ENCODE measurements at regions not wholly inside any gene's neighbourhood (a gene's known extent, or its start where the extent isn't known, plus 50 kb on each side); places are given as distances from the start of the nearest gene placed in this dataset.

DNA sequence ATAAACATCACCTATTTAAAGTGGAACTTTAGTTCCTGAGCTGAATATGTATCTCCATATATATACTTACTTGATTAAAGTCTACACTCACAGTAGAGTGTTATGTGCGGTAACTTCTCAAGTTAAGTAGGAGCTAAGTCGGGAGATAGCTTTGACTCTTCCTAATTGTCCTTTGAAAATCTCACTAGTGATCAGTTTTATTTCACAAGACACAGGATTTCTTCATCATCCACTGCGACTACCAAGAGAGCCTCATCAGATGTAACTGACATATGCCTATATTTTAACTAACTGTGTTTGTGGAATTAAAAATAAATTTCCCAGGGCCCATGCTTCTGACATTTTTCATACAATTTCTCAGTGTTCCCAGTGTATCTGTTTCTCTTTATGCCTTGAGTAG is 1664.0 kb downstream of the EFNB2 start:
- no peak for DNase-seq

GRCh38 chr13:104869501-104869900 is 1666.0 kb downstream of the EFNB2 start:
- DNase-seq, result no peak

- DNase-seq, result no peak
Measured at GRCh38 chr13:104868806-104869205, 1666.7 kb downstream of the EFNB2 start.

- no peak for DNase-seq
Measured at GRCh38 chr13:104855581-104855980, 1679.9 kb downstream of the EFNB2 start.

GRCh38 chr13:104854698-104855097 is 1680.8 kb downstream of the EFNB2 start:
- no peak for DNase-seq

DNA sequence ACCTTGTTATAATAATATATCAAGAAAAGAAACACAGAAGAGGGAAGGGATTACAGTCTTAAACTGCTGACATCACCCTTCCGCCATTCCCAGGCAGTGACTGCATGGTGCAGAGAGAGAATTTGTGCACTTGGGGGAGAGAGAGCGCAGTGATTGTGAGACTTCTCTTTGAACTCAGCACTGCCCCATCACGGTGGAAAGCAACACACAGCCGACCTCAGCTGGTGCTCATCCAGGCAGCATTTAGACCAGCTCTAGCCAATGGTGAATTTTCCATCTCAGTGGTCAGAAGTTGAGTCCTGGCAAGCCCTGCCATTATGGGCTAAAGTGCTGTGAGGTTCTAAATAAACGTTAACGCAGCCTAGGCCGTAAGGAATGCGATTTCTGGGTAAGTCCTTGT is 1681.5 kb downstream of the EFNB2 start:
- no peak for DNase-seq

- no peak for DNase-seq
Measured at GRCh38 chr13:104847922-104848321, 1687.5 kb downstream of the EFNB2 start.

DNA sequence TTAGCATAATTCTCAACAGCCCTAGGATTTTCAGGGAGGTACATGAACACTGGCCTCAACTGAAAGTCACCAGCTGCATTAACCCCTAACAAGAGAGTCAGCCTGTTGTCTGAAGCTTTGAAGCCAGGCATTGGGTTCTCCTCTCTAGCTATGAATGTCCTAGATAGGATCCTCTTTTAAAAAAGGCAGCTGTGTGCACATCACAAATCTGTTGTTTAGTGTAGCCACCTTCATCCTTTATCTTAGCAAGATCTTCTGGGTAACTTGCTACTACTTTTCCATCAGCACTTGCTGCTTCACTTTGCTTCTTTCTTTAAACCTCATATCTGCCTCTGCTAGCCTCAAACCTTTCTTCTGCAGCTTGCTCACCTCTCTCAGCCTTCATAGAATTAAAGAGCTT is 1692.1 kb downstream of the EFNB2 start:
- DNase-seq, result no peak

GRCh38 chr13:104841110-104841509 is 1694.4 kb downstream of the EFNB2 start:
- DNase-seq, result no peak

DNA sequence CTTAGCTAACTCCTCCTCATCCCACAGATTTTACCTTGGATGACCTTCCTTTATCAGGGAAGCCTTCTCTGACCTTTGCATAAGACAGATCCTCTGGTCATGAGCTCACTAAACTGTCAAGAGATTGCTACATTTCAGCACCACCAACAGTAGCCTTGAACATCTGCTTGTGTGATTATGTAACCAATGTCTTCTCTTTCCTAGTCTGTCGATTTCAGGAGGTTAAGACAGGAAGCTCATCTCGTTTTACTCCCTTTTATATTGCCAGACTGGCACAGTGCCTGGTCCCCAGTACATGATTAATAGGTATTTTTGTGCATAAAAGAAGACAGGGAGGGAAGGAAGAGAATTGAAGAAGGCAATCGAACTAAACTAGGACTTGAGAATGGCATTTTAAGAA is 1697.7 kb downstream of the EFNB2 start:
- no peak for DNase-seq

- DNase-seq, result no peak
Measured at GRCh38 chr13:104833221-104833620, 1702.2 kb downstream of the EFNB2 start.

- no peak for DNase-seq
Measured at GRCh38 chr13:104832231-104832630, 1703.2 kb downstream of the EFNB2 start.

- DNase-seq, result no peak
Measured at GRCh38 chr13:104831831-104832230, 1703.6 kb downstream of the EFNB2 start.

DNA sequence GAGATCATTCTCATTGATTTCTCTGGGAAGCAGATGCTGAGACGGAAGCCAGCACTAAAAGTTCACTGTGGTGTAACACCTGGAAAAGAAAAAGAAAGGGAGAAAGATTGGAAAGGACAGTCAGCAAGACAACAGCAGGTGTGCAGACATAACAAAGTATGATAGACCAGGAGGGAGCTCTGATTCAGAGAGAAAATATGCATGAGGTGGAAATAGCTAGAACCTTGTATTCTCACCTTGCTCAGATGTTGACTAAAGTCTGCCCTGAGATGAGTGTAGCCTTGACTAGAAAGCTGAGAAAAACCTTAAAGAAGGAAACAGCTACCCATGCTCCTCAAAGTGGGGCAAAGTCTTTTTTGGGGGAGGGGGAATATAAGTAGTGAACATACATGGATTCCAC is 1711.8 kb downstream of the EFNB2 start:
- DNase-seq, result no peak

DNA sequence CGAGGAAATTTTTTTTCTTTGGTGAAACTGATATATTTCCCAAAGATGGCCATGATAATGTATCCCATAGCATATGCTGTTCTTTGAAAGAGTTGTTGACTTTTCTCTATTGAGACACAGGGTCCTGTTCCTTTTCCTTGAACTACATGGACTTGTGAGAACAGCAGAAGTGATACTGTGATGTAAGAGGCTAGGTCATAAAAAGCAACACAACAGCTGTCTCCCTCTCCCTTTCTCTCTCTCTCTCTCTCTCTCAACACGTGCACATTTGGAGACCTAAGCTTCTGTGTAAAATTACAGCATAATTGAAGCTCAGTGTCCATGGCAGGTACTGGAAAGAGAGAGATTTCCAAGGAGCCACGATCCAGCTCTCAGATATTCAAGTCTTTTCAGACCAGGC is 1712.4 kb downstream of the EFNB2 start:
- no peak for DNase-seq

GRCh38 chr13:104817271-104817670 is 1718.2 kb downstream of the EFNB2 start:
- no peak for DNase-seq

GRCh38 chr13:104816726-104817125 is 1718.7 kb downstream of the EFNB2 start:
- DNase-seq, result no peak

DNA sequence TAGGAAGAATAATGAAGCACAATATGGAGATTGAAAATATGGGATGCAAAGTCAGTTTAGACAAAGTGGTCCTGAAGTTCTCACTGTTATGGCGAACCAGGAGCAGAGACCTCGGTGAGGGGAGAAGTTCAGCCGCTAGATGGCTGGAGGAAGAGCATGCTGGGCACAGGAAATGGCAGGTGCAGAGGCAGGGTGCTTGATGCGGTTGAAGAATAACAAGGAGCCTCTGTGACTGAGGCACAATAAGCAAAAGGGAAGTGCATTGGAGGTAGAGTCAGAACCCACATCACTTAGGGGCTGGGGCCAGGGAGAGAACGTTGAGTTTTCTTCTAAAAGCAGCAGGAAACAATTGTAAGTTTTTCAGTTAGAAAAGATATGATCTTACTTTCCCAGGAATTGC is 1725.2 kb downstream of the EFNB2 start:
- no peak for DNase-seq

GRCh38 chr13:104809483-104809882 is 1726.0 kb downstream of the EFNB2 start:
- DNase-seq, result no peak

- no peak for DNase-seq
Measured at GRCh38 chr13:104805346-104805745, 1730.1 kb downstream of the EFNB2 start.

- DNase-seq, result no peak
Measured at GRCh38 chr13:104799152-104799551, 1732.9 kb upstream of the SLC10A2 start.

GRCh38 chr13:104798486-104798885 is 1732.3 kb upstream of the SLC10A2 start:
- no peak for DNase-seq

DNA sequence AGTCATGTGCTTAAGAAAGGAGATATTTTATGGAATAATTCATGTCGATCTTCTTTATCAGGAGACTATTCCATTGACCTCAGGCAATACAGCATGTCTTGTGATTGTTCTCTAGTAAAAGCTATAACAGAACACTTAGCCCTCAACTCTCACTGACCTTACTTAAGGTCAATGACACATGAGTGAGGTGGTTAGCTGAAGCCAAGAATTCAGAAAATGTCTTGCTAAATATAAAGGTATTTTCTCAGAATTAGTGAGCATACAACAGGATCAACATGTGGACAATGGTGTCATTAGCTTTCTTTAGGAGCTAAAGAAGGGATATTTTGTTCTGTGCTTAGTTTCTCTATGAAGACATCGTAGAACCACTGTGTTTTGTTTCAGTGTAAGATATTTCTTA is 1730.4 kb upstream of the SLC10A2 start:
- no peak for DNase-seq

GRCh38 chr13:104785952-104786351 is 1719.7 kb upstream of the SLC10A2 start:
- DNase-seq, result no peak

DNA sequence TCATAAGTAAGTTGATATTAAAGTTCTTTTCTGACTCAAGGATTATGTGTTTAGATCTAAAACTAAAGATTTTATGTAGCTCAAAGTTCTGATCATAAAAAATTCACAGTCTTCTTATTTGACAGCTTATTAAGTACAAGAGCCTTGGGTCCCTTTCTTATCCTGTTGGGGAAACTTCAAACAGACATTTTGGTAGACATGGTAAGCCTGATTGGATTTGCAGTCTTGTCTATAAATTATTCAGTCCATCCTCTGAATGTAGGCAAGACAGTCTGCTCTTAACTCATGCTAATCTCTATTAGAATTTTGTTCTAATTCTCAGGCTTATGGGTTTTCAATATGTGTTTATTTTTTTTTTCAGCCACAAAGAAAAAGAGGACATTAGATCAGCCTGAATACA is 1718.7 kb upstream of the SLC10A2 start:
- DNase-seq, result no peak

GRCh38 chr13:104782741-104783140 is 1716.5 kb upstream of the SLC10A2 start:
- DNase-seq, result no peak
